Stimulated activated CD4-positive, alpha-beta T cell treated with anti-CD3 and anti-CD28 coated beads, Interleukin-2, amount 100 ng/mL, for 4 hours (primary cell): ENCODE measurements at regions not wholly inside any gene's neighbourhood (a gene's known extent, or its start where the extent isn't known, plus 50 kb on each side); places are given as distances from the start of the nearest gene placed in this dataset.
"Not testable (repeated sequence)": the region's sequence is repeated elsewhere in the genome, so short reads cannot be mapped to it uniquely, and the experiment has no call there.

Source experiments
- DNase-seq: peaks from one replicate; pipeline ENCODE4 v3.0.0-alpha.2; 2020; ENCODE audit warnings: low read depth

DNA sequence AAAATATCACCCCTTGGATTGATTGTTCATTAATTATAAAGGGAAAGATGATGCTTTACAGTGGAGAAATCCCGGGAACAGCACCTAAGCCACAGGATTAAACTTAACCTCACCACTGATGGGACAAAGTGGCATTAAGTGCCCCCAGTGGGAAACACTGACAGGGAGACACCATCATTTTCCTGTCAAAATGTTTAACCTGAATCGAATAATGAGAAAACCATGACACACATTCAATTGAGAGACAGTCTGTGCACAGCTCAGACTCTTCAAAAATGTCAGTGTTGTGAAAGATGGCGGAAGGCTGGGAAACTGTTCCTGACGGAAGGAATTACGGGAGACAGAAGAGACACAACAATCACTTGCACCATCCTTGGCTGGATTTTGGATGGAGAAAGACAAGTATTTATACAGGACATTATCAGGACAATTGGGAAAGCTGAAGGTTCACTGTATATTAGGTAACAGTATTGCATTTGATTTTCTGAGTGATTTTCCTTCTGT, 111.8 kb upstream of the ASB18 start:
- DNase-seq = no peak

DNA sequence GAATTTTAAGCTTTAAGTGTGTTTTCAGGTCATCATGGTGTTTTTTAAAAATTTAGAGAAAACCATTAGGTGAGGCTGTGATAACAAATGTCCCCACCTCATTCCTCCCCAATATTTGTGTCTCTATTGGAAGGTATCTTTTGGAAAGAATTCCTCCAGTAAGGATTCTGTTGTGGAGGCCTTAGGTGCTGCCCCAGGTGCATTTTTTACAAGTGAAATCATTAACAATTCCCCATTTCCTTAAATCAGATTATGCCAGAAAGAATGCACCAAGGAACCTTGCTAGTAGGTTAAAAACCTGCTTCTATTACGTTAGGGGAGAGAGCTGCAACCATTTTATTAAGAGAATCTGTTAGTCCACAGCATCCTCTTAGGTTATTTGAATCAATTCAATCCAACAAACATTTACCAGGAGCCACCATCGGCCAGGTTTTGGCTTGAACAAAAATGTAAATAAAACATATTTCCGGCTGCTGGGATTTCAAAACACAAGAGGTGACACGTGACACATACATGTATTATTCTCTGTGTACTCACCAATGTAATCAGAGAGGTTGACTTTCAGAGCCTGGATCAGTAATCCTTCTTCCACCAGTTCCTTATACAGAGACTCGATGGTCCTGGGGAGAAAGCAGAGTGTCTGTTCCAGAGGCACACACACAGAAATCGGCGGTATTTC, 112.5 kb upstream of the ASB18 start:
- DNase-seq = no peak

DNA sequence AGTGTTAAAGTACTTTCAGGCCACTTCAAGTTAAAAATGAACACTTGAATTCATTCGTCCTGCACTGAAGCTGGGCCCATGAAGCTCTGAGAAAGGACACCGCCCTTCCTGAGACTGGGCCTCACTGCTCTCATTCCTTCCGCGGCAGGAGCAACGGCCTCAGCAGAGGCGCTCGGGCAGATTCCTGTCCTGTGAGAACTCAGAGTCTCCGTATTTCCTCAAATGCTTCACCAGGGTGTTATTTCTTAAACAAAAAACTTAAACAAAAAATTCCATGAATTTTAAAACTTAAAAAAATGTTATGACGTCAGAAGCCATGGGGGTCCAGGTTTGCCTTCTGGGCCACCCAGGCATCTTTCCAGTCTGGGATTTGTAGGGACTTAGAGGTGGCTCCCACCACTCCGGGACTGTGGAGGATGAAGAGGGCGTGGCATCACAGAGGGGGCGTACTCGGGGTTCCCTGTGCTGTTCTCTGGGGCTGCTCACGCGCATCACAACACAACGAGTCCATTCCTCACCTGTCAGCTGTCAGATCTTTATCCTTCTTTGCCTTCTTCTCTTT, 115.9 kb upstream of the ASB18 start:
- no peak for DNase-seq

DNA sequence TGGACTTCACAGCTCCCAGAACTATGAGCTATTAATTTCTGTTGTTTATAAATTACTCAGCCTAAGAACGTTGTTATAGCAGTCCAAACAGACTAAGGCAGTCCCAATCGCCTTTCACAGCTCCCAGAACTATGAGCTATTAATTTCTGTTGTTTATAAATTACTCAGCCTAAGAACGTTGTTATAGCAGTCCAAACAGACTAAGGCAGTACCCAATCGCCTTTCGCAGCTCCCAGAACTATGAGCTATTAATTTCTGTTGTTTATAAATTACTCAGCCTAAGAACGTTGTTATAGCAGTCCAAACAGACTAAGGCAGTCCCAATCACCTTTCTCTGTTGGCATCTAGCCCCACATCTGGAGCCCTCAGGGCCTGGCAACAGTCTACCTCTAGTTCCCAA, 117.0 kb upstream of the ASB18 start:
- DNase-seq = not testable (repeated sequence)

DNA sequence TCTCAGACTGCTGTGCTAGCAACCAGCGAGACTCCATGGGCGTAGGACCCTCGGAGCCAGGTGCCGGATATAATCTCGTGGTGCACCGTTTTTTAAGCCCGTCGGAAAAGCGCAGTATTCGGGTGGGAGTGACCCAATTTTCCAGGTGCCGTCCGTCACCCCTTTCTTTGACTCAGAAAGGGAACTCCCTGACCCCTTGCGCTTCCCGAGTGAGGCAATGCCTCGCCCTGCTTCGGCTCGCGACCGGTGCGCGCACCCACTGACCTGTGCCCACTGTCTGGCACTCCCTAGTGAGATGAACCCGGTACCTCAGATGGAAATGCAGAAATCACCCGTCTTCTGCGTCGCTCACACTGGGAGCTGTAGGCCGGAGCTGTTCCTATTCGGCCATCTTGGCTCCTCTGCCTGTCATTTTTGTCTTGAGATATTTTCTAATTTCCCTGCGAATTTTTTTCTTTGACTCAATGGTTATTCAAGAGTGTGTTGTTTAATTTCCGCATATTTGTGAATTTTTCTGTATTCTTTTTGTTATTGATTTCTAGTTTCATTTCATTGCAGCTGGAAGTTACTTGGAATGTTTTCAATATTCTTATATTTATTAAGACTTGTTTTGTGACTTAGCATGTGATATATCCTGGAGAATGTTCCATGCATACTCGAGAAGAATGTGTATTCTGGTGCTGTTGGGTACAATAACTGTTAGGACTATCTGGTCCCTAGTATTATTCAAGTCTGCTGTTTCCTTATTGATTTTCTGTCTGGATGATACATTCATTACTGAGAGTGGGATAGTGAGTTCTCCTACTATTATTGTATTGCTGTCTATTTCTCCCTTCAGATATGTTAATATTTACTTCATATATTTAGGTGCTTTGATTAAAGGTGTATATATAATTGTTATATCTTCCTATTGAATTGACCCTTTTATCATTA, 125.3 kb upstream of the ASB18 start:
- not testable (repeated sequence) for DNase-seq

DNA sequence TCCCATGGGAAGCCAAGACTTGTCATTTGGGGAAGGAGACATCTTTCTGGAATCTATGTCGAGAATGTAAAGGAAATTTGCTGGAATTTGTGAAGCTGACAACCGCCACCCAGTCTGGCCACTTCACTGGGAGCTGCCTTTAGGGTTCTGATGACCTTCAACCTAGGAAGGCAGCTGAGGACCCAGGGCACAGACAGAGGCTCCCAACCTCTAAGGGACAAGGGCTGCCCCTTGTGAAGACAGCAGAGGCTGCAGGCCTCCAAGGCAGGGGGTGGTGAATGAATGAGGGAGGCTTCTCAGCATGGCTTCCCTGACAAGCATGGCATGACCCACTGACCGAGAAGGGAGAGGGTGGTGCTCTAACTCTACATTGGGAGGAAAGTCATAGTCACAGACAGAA, 128.9 kb upstream of the ASB18 start:
- DNase-seq = no peak

DNA sequence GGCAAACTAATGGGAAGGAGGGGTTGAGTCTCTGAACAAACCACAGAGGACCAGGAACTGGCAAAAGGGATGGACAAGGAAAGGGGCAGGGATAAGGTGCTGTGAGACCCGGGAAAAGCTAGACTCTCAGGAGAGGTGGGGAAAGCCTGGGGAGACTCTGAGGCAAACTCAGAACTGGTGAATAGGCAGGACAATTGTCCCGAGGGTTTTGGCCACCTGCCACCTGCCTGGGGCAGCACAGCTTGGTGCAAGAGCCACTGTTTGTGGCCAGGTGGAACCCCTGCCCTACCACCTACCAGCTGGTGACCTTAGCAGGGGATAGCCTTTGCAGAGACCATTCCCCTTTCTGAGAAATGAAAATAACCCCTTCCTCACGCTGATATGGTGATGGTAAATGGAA, 129.4 kb upstream of the ASB18 start:
- DNase-seq = no peak

DNA sequence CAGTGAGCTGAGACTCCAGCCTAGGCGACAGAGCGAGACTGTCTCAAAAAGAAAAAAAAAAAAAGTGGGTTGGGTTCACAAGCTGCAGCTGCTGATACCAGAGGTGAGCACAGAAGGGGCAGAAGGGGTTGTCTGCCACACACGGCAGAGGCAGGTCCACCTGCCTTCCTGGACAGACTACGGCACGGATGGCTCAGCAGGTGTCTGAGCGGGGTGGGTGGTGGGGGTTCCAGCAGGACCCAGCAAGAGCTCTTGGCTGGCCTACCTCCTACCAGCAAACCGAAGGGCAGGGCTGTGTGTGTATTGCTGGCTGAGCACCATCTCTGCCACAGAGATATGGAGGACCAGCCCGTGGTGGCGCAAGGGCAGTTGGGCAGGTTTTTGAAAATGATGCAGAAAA, 130.4 kb upstream of the ASB18 start:
- no peak for DNase-seq

DNA sequence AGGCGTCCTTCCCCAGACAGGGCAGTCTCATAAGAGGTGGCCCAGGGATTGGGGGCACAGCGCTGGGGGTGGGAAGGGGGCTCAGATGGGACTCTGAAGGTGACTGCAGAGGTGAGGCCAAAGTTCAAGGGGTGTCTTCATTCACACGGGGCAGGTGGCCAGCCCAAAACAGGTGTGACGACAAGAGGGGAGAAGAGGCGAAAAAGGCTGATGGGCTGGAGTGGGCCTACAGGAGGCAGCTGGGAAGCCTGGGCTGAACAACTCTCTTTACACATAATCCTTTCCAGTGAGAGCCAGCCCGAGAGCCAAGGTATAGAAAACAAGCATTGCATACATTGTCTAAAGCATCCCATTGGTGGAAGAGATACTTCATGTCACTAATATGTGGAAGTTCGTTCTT, 130.9 kb upstream of the ASB18 start:
- no peak for DNase-seq

DNA sequence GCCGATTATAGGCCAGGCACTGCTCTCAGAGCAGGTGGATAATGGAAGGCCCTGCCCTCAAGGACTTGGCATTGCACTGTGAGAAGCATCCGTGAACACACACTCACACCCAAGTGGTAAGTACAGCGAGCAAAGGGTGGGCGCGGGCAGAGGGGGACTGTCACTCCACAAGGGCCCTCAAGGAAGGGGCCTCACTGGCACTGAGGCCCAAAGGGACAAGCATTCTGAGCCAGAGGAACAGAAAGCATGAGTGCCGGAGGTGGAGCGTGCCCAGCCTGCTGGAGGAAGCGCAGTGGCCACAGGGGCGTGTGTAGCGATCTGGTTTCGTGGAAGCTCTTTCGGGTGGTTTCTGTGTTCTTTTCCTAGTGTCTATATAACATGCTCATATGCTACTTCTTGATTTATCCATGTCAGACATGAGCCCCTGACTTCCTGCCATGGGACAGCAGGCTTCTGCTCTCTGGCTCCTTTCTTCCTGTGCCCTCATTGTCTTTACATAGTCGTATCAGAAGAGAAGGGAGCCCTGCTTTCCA, 132.7 kb upstream of the ASB18 start:
- DNase-seq = no peak

DNA sequence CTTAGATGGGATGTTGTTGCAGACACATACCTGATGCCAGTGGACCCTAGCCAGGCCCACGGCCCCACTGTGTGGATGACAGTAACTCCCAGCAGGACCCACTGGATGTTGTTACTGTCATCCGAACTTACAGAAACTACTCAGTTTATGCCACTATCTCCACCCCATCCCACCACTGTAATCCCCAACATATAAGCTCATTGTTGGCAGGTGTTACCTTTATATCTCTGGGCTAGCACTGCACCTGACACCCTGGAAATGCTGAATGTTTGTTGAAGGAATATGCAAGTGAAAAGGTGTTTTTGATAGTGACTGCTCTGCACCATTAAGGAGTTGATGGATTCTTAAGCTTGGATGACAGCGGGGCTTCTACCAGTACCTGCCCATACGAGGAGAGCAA, 133.5 kb upstream of the ASB18 start:
- DNase-seq = no peak

DNA sequence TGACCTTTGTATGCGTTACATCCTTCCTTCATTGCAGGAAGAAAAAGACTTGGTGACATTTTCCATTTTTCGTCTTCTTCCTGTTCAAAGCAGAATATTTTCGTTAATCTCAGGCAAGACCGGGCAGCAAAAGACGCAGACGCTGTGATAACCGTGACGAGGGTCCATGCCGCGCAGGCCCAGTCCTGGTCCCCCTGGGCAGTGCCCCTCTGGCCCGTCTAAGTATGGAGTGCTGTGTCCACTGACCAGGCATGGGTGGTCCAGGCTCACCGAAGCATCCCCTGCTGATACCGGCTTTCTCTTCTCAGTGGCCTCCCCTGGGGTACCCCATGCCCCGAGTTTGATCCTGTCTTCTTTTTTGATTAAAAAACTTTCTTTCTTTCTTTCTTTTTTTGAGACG, 135.2 kb upstream of the ASB18 start:
- no peak for DNase-seq

DNA sequence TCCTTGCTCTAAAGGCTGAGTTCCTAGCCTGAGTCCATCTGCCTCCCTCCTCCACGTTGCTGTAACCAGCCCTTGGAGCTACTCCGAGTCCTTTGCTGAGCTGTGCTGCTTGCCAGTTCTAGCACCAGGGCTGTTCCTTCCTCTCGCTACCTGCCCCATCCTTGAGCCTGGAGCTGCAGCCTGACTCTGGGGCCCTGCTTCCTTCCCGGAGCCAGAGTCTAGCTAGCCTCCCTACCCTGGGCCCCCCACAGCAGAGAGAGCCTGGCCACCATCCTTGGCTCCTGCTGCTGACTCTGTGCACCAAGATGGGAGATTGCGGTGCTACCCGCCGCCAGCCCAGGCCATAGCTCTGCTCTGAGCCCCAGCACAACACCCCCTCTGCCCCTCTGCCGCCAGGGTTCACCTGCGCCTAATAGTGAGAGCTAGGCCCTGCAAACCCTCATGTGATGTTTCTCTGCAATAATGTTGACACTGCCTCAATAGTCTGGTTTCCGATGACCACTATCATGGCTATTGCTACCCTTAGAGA, 135.9 kb upstream of the ASB18 start:
- no peak for DNase-seq

DNA sequence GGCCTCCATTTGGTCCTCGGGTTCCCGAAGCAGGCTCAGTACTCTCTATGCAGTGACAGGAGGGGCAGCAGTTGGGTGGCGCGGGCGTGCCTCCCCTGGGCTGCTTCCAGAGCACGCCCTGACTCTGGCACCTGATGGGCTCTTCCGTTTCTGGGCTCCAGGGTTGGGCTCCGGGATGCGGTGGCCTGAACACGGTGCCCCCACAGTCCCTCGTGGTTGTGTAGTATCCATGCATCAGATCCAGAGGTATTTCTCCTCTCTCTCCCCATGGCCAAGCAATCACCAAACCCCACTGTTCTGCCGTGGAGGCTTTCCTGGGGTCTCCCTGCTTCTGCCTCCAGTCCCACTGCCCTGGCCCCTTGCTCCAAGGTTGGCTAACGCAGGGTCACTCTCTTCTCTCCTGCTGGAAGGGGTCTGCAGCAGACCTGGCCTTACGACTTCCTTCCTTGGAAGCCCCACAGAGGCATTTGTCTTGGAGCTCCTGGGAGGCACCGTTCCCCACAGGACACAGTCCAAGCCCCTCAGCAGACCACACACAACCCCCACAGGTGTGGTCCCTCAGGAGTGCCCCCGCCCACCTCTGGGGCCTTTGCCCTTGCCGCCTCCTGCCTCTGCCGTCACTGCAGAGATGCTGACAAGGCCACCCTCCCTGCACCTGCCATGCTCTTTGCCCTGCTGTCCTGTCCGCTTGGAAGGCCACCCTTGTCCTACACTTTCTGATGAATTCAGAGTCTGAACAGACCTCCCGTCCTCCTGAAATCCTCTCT, 136.6 kb upstream of the ASB18 start:
- DNase-seq = no peak

DNA sequence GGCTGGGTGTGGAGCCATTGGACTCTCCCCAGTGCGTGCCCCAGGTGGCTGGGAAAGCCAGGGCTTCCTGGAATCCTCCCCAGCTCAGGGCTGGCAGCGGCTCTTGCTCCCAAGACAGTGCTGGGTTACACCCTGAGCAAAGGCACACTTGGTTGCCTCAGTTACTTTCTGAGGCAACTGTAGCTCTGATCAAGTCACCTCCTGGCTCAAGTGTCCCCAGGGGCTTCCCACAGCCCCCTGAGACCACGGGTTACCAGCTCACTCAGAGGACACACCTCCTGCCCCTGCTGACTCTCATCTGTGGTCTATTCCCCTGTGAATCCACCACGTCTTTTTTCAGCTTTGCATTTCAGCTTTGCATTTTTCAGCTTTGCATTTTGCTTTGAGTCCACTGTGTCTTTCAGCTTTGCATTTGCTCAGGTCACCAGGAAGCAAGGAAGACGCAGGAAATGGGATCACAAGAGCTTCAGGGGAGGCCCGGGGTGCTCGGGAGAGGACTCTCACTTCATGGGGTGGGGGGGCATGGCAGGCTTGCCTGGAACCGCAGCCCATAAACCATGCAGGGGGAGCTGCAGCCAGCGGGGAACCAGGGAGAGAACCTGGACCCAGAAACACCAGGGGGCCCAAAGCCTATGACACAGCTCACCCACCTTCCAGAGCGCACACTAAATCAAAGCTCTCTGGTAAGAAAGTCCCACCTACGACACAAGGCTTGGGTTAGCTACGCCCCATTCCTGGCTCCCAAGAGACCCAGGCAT, 138.0 kb upstream of the ASB18 start:
- DNase-seq = no peak

DNA sequence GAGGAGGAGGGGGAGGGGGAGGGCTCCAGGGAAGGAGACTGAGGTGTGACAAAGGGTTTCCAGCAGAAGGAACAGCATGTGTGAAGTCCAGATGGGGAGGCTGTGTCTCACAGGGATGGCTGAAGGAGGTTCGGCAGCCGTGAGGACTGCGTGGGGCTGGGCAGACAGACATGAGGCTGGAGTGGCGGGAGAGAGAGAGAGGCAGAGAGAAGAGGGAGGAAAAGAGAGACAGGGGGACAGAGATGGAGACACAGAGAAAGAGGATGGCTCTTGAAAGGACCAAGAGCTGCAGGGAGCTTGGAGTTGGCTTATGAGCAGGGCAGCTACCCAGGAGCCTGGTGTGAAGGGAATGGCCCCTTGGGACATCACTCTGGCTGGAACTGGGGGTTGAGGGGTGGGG, 138.9 kb upstream of the ASB18 start:
- no peak for DNase-seq

DNA sequence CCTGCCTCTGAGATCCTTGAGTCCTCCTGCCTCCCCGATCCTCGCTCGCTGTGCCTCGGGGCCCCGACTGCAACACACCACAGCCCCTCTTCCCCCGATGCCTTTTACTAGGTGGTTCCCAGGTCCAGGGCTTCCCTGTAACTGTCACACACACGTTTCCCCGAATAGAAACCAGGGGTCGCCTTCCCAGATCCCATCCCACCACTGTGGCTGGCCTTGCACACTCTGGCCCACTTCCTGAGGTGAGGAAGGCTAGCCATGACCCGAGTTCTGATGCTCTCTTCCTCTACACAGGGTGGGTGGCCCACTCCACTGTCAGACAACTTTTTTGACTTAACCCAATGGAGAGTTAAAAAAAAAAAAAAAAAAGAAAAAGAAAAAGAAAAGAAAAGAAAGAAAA, 139.6 kb upstream of the ASB18 start:
- no peak for DNase-seq

DNA sequence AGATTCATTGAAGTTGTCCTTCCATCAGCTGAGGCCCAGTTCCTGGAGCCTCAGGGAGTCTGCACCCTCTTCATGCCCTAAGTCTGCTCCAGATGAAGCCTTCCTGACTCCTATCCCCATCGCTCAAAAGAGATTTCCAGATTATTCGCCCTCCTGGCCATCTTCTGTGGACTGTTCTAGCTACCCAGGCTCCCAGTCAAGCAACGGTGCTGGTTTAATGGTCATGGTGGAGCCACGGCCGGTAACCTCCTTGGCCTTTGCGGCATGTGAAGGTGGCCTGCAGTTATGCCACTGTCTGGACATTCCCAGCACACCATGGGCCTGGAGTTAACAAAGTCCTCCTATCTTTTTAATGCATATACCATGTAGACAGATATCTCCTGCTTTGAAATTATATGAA, 140.1 kb upstream of the ASB18 start:
- no peak for DNase-seq

DNA sequence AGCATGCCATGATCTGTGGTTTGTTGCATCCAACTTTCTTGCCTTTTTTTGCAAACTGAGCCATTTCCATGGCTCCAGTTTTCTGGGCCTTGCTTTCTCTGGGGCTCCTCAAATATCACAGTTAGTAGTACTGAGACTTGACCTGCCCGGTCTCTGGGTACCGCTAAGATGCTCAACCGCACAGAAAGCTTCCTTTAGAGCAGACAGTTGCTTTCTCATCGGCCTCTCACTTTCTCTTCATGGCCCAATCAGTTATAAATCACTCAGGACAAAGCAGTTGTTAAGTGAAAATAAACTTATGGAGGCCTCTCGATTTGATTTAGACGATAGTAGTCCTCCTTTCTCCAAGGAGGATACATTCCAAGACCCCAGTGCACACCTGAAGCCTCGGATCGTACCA, 141.2 kb upstream of the ASB18 start:
- DNase-seq = no peak

DNA sequence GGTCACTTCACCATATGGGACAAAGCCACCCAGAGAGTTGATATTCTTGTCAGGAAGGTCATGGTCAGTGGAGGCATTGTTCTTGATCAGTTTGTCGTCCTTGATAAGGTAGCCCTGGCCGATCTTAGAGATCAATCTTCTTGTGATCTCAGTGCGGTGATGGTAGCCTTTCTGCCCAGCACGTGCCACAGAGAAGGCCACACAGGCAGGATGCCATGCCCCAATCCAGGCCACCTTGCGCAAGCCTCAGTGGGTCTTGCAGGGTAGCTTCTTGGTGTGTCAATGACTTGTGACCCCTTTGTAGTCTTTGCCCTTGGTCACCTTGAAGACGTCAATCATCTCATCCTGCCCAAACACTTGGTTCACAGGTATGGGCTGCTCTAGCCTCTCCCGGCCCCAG, 143.9 kb upstream of the ASB18 start:
- no peak for DNase-seq

DNA sequence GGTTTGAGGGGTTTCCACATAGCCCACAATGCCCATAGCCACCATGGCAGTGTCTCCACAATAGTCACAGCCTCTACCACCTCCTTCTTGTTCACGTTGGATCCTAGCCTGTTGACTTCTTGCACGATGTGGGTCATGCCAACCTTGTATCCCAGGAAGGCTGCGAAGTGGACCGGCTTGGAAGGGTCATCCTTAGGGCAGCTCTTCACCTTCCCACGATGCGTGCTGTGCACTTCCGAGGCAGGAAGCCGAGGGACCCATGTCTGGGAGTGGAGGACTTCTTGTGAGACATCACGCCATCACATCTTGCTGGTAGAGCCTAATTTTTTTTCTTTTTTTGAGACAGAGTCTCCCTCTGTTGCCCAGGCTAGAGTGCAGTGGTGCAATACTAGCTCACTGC, 144.6 kb upstream of the ASB18 start:
- no peak for DNase-seq
